D721Med (cell line): ENCODE measurements at regions not wholly inside any gene's neighbourhood (a gene's known extent, or its start where the extent isn't known, plus 50 kb on each side); places are given as distances from the start of the nearest gene placed in this dataset.

Experiments used
- DNase-seq: peaks from one replicate; pipeline ENCODE4 v3.0.0; 2011; ENCODE audit warnings: low spot score; ENCODE audit not compliant: insufficient read length
- FAIRE-seq: peaks from 2 replicates; lab custom pipeline; 2011; peaks lifted over from hg19 to GRCh38; lab: Jason Lieb, UNC
- TF ChIP-seq, protein P1 (sequence below): IDR thresholded peaks from 2 replicates; pipeline ENCODE4 v1.5.1; 2012; ENCODE audit warnings: mild to moderate bottlenecking, control low read depth; ENCODE audit not compliant: insufficient read depth; ENCODE audit errors: missing control alignments

DNA sequence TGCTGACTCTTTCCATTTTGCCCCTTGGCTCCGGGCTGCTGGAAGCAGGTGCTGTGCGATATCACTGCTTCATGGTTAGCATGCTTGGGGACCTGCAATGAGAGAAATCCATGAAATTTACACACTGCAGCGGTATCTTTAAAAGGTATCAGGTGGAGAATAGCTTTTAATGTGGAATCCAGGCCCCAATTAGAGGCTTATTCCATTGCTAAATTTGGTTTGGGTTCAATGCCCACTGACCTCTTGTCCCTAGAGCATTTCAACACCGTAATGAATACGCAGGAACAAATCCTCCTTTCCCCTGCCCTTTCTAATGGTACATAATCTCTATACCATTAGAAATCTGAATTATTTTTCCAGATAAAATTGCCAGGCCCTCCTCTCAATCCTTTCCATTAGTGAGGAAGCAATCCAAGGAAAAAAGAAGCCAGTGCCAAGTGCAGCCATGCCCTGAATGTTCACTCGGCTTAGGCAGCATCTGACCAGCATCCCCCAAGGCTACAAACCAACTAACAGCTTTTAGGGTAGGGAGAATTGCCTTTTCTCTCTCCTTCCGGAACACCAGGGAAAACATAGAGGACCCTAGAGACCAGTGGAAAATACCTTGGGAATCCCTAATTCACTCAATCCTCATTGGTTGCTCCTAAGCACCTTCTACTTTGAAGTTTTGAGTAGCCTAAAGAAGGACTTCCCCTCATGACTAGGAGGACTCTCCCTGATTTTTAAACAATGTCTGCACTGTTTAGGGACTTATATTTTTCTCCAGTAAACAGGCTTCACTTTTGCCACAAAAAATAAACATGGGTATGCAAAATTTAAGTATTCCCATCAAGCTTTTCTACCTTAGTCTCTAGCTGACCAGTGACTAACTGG is 143.1 kb downstream of the QRSL1 start:
- DNase-seq (no peak), FAIRE-seq (no peak)
- TF ChIP-seq, protein P1, sequence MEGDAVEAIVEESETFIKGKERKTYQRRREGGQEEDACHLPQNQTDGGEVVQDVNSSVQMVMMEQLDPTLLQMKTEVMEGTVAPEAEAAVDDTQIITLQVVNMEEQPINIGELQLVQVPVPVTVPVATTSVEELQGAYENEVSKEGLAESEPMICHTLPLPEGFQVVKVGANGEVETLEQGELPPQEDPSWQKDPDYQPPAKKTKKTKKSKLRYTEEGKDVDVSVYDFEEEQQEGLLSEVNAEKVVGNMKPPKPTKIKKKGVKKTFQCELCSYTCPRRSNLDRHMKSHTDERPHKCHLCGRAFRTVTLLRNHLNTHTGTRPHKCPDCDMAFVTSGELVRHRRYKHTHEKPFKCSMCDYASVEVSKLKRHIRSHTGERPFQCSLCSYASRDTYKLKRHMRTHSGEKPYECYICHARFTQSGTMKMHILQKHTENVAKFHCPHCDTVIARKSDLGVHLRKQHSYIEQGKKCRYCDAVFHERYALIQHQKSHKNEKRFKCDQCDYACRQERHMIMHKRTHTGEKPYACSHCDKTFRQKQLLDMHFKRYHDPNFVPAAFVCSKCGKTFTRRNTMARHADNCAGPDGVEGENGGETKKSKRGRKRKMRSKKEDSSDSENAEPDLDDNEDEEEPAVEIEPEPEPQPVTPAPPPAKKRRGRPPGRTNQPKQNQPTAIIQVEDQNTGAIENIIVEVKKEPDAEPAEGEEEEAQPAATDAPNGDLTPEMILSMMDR: no peak

GRCh38 chr6:106771822-106772221 is 142.4 kb downstream of the QRSL1 start:
- no peak for DNase-seq
- no peak for FAIRE-seq
- TF ChIP-seq, protein P1: no peak

DNA sequence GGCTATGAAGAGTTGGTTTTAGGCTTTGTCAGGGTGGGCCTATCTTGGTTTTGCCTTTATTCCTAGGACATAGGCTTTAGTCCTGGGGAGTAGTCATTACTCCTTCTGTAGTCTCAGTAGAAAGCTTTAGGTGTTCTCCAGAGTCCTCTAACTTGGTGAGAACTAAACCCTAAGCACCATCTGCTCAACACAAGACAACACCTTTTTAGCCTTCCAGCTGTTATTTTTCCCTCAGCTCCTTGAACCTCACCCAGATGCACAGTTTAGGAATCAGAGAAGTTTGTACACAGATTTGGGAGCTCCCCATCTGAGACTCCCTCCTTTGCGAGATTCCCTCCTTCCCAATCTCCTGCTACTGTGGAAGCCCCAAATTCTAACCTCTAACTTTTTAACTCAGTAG is 141.3 kb downstream of the QRSL1 start:
- no peak for FAIRE-seq
- TF ChIP-seq, protein P1: no peak
- DNase-seq: no peak

DNA sequence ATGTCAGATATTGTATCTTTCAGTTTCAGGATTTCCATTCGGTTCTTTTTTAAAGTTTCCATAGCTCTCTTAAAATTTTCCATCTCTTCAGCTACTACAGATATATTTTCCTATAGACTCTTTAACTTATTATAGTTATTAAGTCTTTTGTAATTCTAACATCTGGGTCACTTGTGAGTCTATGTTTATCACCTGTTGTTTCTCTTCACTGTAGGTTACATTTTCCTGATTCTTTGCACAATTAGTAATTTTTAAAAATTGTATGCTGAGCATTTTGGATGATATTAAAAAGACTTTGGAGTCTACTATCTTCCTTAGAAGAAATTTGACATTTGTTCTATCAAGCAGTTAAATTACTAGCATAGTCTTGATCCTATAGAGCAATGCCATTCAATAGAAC is 140.7 kb downstream of the QRSL1 start:
- no peak for DNase-seq
- TF ChIP-seq, protein P1: no peak
- FAIRE-seq: no peak

DNA sequence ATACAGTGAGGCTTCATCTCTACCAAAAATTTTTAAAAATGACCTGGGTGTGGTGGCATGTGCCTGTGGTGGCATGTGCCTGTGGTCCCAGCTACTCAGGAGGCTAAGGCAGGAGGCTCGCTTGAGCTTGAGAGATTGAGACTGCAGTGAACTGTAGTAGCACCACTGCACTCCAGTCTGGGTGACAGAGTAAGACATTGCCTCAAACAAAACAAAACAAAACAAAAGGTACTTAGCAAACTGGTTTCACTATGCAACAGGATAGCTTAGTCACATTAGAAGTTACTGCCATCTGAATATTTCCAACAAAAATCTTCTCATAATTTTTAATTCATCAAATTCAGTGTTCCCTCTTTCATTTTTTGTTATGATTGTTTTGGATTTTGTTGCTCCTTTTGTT is 137.9 kb downstream of the QRSL1 start:
- FAIRE-seq: no peak
- no peak for DNase-seq
- TF ChIP-seq, protein P1: no peak

DNA sequence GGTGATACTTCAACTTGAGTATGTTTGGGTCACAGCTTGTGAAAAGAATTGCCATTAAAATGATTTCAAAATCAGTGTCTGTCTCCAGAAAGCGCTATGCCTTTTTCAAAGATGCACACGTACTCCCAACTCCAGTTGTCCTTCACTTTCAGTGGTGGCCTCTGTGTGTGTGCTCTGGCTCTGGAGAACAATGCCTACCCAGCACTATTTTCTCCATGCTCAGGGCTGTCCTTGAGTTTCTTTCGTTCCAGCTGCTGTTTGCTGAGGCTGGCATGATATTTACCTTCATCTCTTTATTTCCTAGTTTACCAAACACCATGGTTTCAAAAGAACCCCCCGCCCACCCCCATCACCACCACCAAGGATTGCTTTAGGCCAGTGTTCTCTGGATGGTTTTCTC is 136.8 kb downstream of the QRSL1 start:
- no peak for DNase-seq
- no peak for FAIRE-seq
- TF ChIP-seq, protein P1: no peak

- FAIRE-seq (no peak), DNase-seq (no peak)
- TF ChIP-seq, protein P1: no peak
Measured at GRCh38 chr6:106765496-106765895, 136.1 kb downstream of the QRSL1 start.
